HepG2 (cell line): ENCODE measurements at regions not wholly inside any gene's neighbourhood (a gene's known extent, or its start where the extent isn't known, plus 50 kb on each side); places are given as distances from the start of the nearest gene placed in this dataset.

ENCODE experiments used
- ATAC-seq: fragments of 200-7000 bp; cut with Tn5 transposase; 3 replicates; pipeline ENCODE4 v1.9.1; 2020; ENCODE audit warnings: mild to moderate bottlenecking, moderate library complexity
- BruUV-seq: library from RNA; stranded (reverse); fragments of 400-500 nt; replicated peaks from 2 replicates; lab custom pipeline; 2021; lab: Mats Ljungman, UMichigan
- CTCF ChIA-PET: fragments of 300-600 bp; formaldehyde crosslinking; extraction: SDS; loops from one replicate; lab custom pipeline; 2021; ENCODE audit warnings: low total read pairs, inconsistent platforms, low intra/inter-chr PET ratio; lab: Yijun Ruan, JAX
- POLR2A ChIA-PET: fragments of 350-600 bp; sonication (Branson Sonifier 250); formaldehyde crosslinking; loops from one replicate; lab custom pipeline; 2020; ENCODE audit warnings: antibody characterized with exemption, inconsistent platforms; lab: Yijun Ruan, JAX
- DNase-seq: peaks from one replicate; pipeline ENCODE4 v3.0.0-alpha.2; 2015; ENCODE audit warnings: low spot score
- FAIRE-seq: peaks from 3 replicates; lab custom pipeline; 2011; peaks lifted over from hg19 to GRCh38; lab: Jason Lieb, UNC
- H2AFZ ChIP-seq: one replicate; pipeline ENCODE4 v1.6.1; 2011; ENCODE audit warnings: low read length, inconsistent platforms
- H3K27ac ChIP-seq: fragments of 300-600 bp; 3 replicates; pipeline ENCODE4 v1.8.0; 2011; ENCODE audit warnings: mixed run types, mild to moderate bottlenecking, mixed read lengths, low read length, inconsistent platforms; ENCODE audit not compliant: insufficient read depth; ENCODE audit errors: extremely low read length
- H3K27me3 ChIP-seq, 2 experiments: fragments of 200-600 bp in 1 of 2; 2 replicates in 1 of 2; 3 replicates in 1 of 2; pipeline versions ENCODE4 v1.6.0 to v1.8.0; 2011; ENCODE audit warnings: low read length in 2 of 2, mild to moderate bottlenecking in 2 of 2, moderate library complexity in 2 of 2, inconsistent platforms in 1 of 2; ENCODE audit not compliant: insufficient read depth in 2 of 2, control insufficient read depth in 1 of 2
- H3K36me3 ChIP-seq, 2 experiments: fragments of 200-600 bp in 1 of 2; replicated peaks in 1 of 2; 2 replicates in 1 of 2; 3 replicates in 1 of 2; pipeline versions ENCODE4 v1.5.1 to v1.8.0; 2011; ENCODE audit warnings: low read length in 2 of 2, inconsistent platforms in 1 of 2; ENCODE audit not compliant: insufficient read depth in 2 of 2, control insufficient read depth in 1 of 2
- H3K4me1 ChIP-seq: 2 replicates; pipeline ENCODE4 v1.5.1; 2012; ENCODE audit warnings: low read length, inconsistent platforms; ENCODE audit not compliant: insufficient read depth
- H3K4me2 ChIP-seq: 2 replicates; pipeline ENCODE4 v1.6.0; 2011; ENCODE audit warnings: low read depth, low read length, inconsistent platforms
- H3K4me3 ChIP-seq, 3 experiments: fragments of 200-600 bp in 1 of 3; sonication (generic), shearing (Covaris generic) in 1 of 3; replicated peaks in 1 of 3; 2 replicates each; pipeline ENCODE4 v1.5.1; 2011 to 2016; ENCODE audit warnings: low read length in 3 of 3, inconsistent platforms in 2 of 3, low read depth in 2 of 3, mild to moderate bottlenecking in 2 of 3, control low read depth in 1 of 3, mixed read lengths in 1 of 3; ENCODE audit not compliant: insufficient read depth in 1 of 3
- H3K79me2 ChIP-seq: one replicate; pipeline ENCODE4 v1.6.1; 2011; ENCODE audit warnings: low read length, inconsistent platforms; ENCODE audit not compliant: insufficient read depth
- H3K9ac ChIP-seq: 2 replicates; pipeline ENCODE4 v1.6.0; 2011; ENCODE audit warnings: mild to moderate bottlenecking, low read depth, low read length, inconsistent platforms; ENCODE audit not compliant: insufficient read depth
- H3K9me3 ChIP-seq: 2 replicates; pipeline ENCODE4 v1.5.1; 2012; ENCODE audit warnings: mild to moderate bottlenecking, low read length
- H4K20me1 ChIP-seq: 2 replicates; pipeline ENCODE4 v1.6.0; 2011; ENCODE audit warnings: inconsistent platforms, mild to moderate bottlenecking, low read length, moderate library complexity; ENCODE audit not compliant: insufficient read depth
- DRAP1 ChIP-seq: IDR thresholded peaks from 2 replicates; pipeline ENCODE4 v1.6.1; 2016; ENCODE audit warnings: missing genetic modification reagents, missing compliant biosample characterization
- KDM6A ChIP-seq: IDR thresholded peaks from 2 replicates; pipeline ENCODE4 v1.6.1; 2016; ENCODE audit warnings: low read depth
- POLR2AphosphoS5 ChIP-seq: IDR thresholded peaks from 2 replicates; pipeline ENCODE4 v1.6.1; 2012; ENCODE audit warnings: low read depth, low read length
- SP5 ChIP-seq: IDR thresholded peaks from 2 replicates; pipeline ENCODE4 v1.6.1; 2016; ENCODE audit warnings: low read depth, borderline replicate concordance
- THAP9 ChIP-seq: sonication (generic); formaldehyde crosslinking; IDR thresholded peaks from 2 replicates; pipeline ENCODE4; 2020; ENCODE audit warnings: missing genetic modification reagents, mild to moderate bottlenecking, borderline replicate concordance
- ZFP91 ChIP-seq: sonication (generic); formaldehyde crosslinking; IDR thresholded peaks from 2 replicates; pipeline ENCODE4 v1.9.0; 2022; ENCODE audit warnings: missing genetic modification reagents, mild to moderate bottlenecking, borderline replicate concordance
- ZNF34 ChIP-seq: sonication (generic); formaldehyde crosslinking; IDR thresholded peaks from 2 replicates; pipeline ENCODE4 v1.4.0; 2020; ENCODE audit warnings: mild to moderate bottlenecking, missing genetic modification reagents, borderline replicate concordance
- ZNF550 ChIP-seq: sonication (generic); formaldehyde crosslinking; IDR thresholded peaks from 2 replicates; pipeline ENCODE4 v1.4.0; 2020; ENCODE audit warnings: mild to moderate bottlenecking, missing genetic modification reagents, borderline replicate concordance
- ZNF7 ChIP-seq: IDR thresholded peaks from 2 replicates; pipeline ENCODE4 v1.6.1; 2016; ENCODE audit warnings: missing biosample characterization, missing genetic modification reagents
- ZNF792 ChIP-seq: IDR thresholded peaks from 2 replicates; pipeline ENCODE4 v1.6.1; 2016
- WGBS: methylation state at CpG from one replicate; pipeline ENCODE4 v1.1.6; 2017; ENCODE audit warnings: low lambda C conversion rate; 5-methylcytosine and 5-hydroxymethylcytosine counted together
- in situ Hi-C: cut with HindIII; loops from 2 replicates; pipeline ENCODE4 v1.10.0; 2017; ENCODE audit warnings: low pct_unique_long_range_greater_than_20kb; ENCODE audit not compliant: extremely low pct_ligation_motif_present
- intact Hi-C: fragments of 100-400 bp; cut with micrococcal nuclease; formaldehyde crosslinking; loops from one replicate; pipeline ENCODE4 v1.10.0; 2022; ENCODE audit not compliant: unreplicated experiment

GRCh38 chr2:7927691-7928090, 754.2 kb upstream of the ID2 start:
- WGBS, result 2% methylated on average over 2 of the region's 2 CpGs
- Histone ChIP-seq H3K9ac (no peak overlapping the region), H3K4me2 (no peak overlapping the region), H3K4me3 (no peak overlapping the region), H3K27me3 (no peaks in the 10 kb centered on the region), H2AFZ (no peak overlapping the region), H3K79me2 (no peaks in the 10 kb centered on the region), H3K27ac (no peak overlapping the region), H3K36me3 (no peaks in the 10 kb centered on the region), H3K4me1 (no peaks in the 10 kb centered on the region), H4K20me1 (no peaks in the 10 kb centered on the region), H3K9me3 (no peaks in the 10 kb centered on the region)
- FAIRE-seq, result no peak
- POLR2A ChIA-PET, result no interaction called here
- BruUV-seq, result no TSS peak
- no peak for TF ChIP-seq KDM6A (CRISPR knock-in tag)
- no peak for TF ChIP-seq SP5 (CRISPR knock-in tag)
- TF ChIP-seq DRAP1 (CRISPR knock-in tag), result no peak
- TF ChIP-seq POLR2AphosphoS5, result no peak
- TF ChIP-seq ZFP91 (CRISPR knock-in tag), result no peak
- TF ChIP-seq ZNF7, result no peak
- no peak for TF ChIP-seq ZNF34 (CRISPR knock-in tag)
- no peak for TF ChIP-seq THAP9 (CRISPR knock-in tag)
- no peak for TF ChIP-seq ZNF792
- no peak for TF ChIP-seq ZNF550
- intact Hi-C loops (no loop called here), in situ Hi-C loops (no loop called here)
- DNase-seq, result no peak
- ATAC-seq, result no peak
- CTCF ChIA-PET, result no interaction called here
